Ascending aorta (tissue), 2 donors: ENCODE measurements at regions not wholly inside any gene's neighbourhood (a gene's known extent, or its start where the extent isn't known, plus 50 kb on each side); places are given as distances from the start of the nearest gene placed in this dataset.

Source experiments
- DNase-seq, 2 donors: peaks; one replicate each; pipeline ENCODE4 v3.0.0-alpha.2; 2019; ENCODE audit warnings: low spot score in 2 of 2
- H3K27ac ChIP-seq, 2 donors: fragments of 200-600 bp; sonication (generic); one replicate each; pipeline ENCODE4 v1.5.1; 2016 to 2017; ENCODE audit warnings: mild to moderate bottlenecking in 1 of 2
- H3K27me3 ChIP-seq: fragments of 200-600 bp; sonication (generic); one replicate; pipeline ENCODE4 v1.5.1; 2017
- H3K36me3 ChIP-seq, 2 donors: fragments of 200-600 bp; sonication (generic); one replicate each; pipeline ENCODE4 v1.5.1; 2016
- H3K4me1 ChIP-seq, 2 donors: fragments of 200-600 bp; sonication (generic); one replicate each; pipeline ENCODE4 v1.5.1; 2016 to 2017; ENCODE audit warnings: mild to moderate bottlenecking in 1 of 2
- H3K4me3 ChIP-seq, 2 donors: fragments of 200-600 bp; sonication (generic); one replicate each; pipeline ENCODE4 v1.5.1; 2016 to 2017; ENCODE audit warnings: mild to moderate bottlenecking in 1 of 2
- H3K9me3 ChIP-seq, 2 donors: fragments of 200-600 bp; sonication (generic); one replicate each; pipeline ENCODE4 v1.5.1; 2016
- CTCF ChIP-seq, 3 experiments: fragments of 200-600 bp in 2 of 3; fragments of 450-650 bp in 1 of 3; sonication (generic) in 2 of 3; IDR thresholded peaks; one replicate each; pipeline ENCODE4 v1.5.1; 2016 to 2019; ENCODE audit warnings: antibody characterized with exemption in 3 of 3, mild to moderate bottlenecking in 1 of 3, moderate library complexity in 1 of 3
- intact Hi-C: fragments of 100-400 bp; cut with DNase I; formaldehyde crosslinking; loops from one replicate; pipeline ENCODE4 v1.15.1; 2023

GRCh38 chrX:45774961-45775360 is 574.3 kb upstream of the DIPK2B start:
- H3K9me3 ChIP-seq: no peaks in the 10 kb centered on the region
- no peaks in the 10 kb centered on the region for H3K27me3 ChIP-seq
- no peak overlapping the region for H3K4me3 ChIP-seq
- H3K4me1 ChIP-seq: no peaks in the 10 kb centered on the region
- H3K36me3 ChIP-seq: no peaks in the 10 kb centered on the region
- no peak for TF ChIP-seq CTCF (IDR thresholded peaks at IDR 0.05)
- H3K27ac ChIP-seq: peak overlapping the region; percentile 23 to 29
- DNase-seq: no peak
- intact Hi-C loops: loop anchor here (5.0 to 10.0 kb wide), 2 partner anchors 63 to 150 kb away; no protein-coding TSS in a partner anchor

GRCh38 chrX:45773572-45773971 is 572.9 kb upstream of the DIPK2B start:
- intact Hi-C loops: loop anchor here (5.0 to 10.0 kb wide), 2 partner anchors 61 to 149 kb away; no protein-coding TSS in a partner anchor

GRCh38 chrX:45771560-45772340 is 571.1 kb upstream of the DIPK2B start:
- no peak for DNase-seq
- Histone ChIP-seq H3K27ac (peak overlapping the region; percentile 63 to 76), H3K9me3 (no peaks in the 10 kb centered on the region), H3K36me3 (no peaks in the 10 kb centered on the region), H3K4me1 (no peaks in the 10 kb centered on the region), H3K27me3 (no peaks in the 10 kb centered on the region), H3K4me3 (peak overlapping the region; percentile 4 to 61)
- no peak for TF ChIP-seq CTCF (IDR thresholded peaks at IDR 0.05)
- intact Hi-C loops: loop anchor here (2.0 to 10.0 kb wide), 3 partner anchors 35 to 147 kb away; no protein-coding TSS in a partner anchor

More at GRCh38 chrX:45773572-45773971, 572.9 kb upstream of the DIPK2B start:
- Histone ChIP-seq H3K4me3 (no peak overlapping the region), H3K9me3 (no peaks in the 10 kb centered on the region), H3K27ac (peak overlapping the region in 1 of 2 donors; percentile 37), H3K36me3 (no peaks in the 10 kb centered on the region), H3K27me3 (no peaks in the 10 kb centered on the region), H3K4me1 (no peaks in the 10 kb centered on the region)
- DNase-seq: no peak
- no peak for TF ChIP-seq CTCF (IDR thresholded peaks at IDR 0.05)

DNA sequence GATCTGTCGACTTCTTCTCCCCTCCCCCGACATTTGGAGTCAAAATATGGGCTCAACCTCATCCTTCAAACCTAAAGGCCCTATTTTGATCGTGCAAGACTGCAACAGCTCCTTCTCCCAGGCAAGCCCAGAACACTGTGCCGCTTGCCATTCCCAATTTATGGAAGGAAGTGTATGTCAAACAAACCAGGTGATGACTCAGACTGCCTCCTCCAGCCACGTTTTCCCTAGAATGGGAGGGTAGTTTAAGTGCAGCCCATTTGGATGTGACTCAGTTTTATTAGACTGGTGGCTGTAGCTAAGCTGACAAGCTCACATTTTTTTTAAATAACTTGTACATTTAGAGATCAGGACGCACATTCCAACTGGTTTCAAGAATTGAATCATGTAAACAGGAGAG is 570.4 kb upstream of the DIPK2B start:
- H3K36me3 ChIP-seq: no peaks in the 10 kb centered on the region
- H3K4me1 ChIP-seq: no peaks in the 10 kb centered on the region
- H3K9me3 ChIP-seq: no peaks in the 10 kb centered on the region
- peak in 1 of 2 donors; percentile 79 for DNase-seq
- H3K27ac ChIP-seq: peak overlapping the region; percentile 76 to 77
- H3K27me3 ChIP-seq: no peaks in the 10 kb centered on the region
- peak overlapping the region; percentile 46 to 61 for H3K4me3 ChIP-seq
- no peak for TF ChIP-seq CTCF (IDR thresholded peaks at IDR 0.05)
- intact Hi-C loops: loop anchor here (2.0 to 10.0 kb wide), 3 partner anchors 36 to 146 kb away; no protein-coding TSS in a partner anchor

DNA sequence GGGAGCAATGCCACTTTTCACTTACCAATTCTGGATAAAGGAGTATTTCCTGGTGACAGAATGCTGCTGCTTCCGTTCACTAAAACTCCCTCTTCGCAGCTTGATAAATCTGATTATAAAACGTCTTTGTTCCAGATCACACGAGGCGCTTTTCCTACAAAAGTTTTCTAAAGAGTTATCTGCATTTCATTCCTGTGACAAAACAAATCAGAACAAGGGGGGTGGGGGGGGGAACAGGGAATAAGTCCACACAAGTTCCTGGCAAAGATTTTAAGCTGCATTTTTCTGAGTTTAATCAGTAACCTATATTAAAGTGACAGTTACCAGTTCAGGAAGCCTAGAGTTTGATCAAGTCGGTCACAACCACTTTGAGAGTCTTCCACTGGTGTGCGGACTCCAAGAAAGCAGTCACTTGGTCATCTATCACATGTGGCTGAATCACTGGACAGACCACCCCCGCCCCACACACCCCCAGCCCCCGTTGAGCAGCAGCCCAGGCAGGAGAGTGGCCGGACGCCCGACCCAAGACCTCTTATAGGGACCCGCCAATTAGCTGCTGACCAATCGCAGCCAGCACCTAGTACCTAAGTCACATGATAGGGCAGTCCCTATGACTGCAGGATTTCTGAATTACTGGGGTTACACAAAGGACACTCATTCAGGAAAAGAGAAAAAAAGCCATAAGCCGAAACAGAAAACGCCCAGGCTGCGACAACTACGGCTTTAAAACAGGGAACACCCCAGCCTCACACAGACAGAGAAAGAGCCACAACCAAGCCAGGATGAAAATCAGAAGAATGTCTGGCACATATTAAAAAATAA is 569.3 kb upstream of the DIPK2B start:
- intact Hi-C loops: loop anchor here (1.0 to 10.0 kb wide), 5 partner anchors 37 to 443 kb away; no protein-coding TSS in a partner anchor
- Histone ChIP-seq H3K9me3 (no peaks in the 10 kb centered on the region), H3K27ac (peak overlapping the region; percentile 76 to 77), H3K4me1 (no peaks in the 10 kb centered on the region), H3K4me3 (peak overlapping the region; percentile 46 to 61), H3K27me3 (no peaks in the 10 kb centered on the region), H3K36me3 (no peaks in the 10 kb centered on the region)
- DNase-seq: peak; percentile 55 to 86
- no peak for TF ChIP-seq CTCF (IDR thresholded peaks at IDR 0.05)
